ENCODE measurements at regions not wholly inside any gene's neighbourhood (a gene's known extent, or its start where the extent isn't known, plus 50 kb on each side); places are given as distances from the start of the nearest gene placed in this dataset.

DNA sequence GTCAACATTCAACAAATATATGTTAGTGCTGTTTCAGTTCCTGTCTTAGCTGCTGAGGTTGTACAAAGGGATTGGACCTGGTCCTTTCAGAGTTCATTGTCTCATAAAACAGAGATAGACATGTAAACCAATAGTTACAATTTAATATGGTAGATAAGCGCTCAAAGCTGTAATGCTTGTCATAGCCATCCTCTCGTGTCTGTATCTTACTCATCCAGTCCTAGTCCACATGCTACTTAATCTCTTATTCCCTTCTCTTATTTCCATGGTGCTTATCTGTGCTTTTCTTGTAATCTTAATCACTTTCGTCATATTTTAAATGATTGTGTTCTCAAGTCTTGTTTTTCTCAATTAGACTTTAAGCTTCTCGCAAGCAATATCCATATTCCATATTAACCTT, 185.2 kb upstream of the OBI1 start:
- TF ChIP-seq CTCF (conservative IDR thresholded peaks at IDR 0.05) = no peak
- no peak for TF ChIP-seq ZFX (IDR thresholded peaks at IDR 0.05)
